ENCODE measurements at regions not wholly inside any gene's neighbourhood (a gene's known extent, or its start where the extent isn't known, plus 50 kb on each side); places are given as distances from the start of the nearest gene placed in this dataset.

DNA sequence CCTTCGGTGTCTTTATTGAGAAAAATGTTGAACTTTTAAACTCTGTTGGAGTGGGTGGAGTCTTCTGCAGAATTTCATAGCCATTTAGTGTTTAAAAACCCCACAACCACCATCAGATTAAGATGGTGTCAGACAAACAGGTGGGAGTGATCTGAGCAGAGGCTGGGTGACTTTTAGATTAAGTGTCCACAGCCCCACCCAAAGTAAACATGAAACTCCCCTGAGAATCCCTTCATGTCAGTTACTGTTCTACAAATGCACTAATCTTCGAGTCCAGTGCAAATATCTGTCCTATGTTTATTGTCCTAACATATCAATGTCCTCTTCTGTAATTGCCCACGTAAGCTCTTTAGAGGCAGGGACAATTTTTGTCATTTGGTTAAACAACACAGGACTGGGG is 175.6 kb upstream of the RBPJ start:
- ChIA-PET CTCF (no interaction called here), POLR2A (no interaction called here)
- no peak overlapping the region for H3K27ac ChIP-seq
- ATAC-seq (no peak), FAIRE-seq (no peak), DNase-seq (ENCODE audit: low read depth in 1 of 2, low spot score in 1 of 2) (no peak)
- 2% methylated on average over 3 of the region's 3 CpGs for WGBS (ENCODE audit: missing lambda C conversion rate)
- no peaks in the 10 kb centered on the region for H3K4me1 ChIP-seq
- TF ChIP-seq, protein P1, sequence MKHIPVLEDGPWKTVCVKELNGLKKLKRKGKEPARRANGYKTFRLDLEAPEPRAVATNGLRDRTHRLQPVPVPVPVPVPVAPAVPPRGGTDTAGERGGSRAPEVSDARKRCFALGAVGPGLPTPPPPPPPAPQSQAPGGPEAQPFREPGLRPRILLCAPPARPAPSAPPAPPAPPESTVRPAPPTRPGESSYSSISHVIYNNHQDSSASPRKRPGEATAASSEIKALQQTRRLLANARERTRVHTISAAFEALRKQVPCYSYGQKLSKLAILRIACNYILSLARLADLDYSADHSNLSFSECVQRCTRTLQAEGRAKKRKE (CRISPR knock-in tag; IDR thresholded peaks at IDR 0.05; ENCODE audit: low read depth) = no peak
- TF ChIP-seq CHD2 (IDR thresholded peaks at IDR 0.05; ENCODE audit: low read length, partially characterized antibody) = no peak
- no peak for TF ChIP-seq HOXB5 (CRISPR knock-in tag; IDR thresholded peaks at IDR 0.05)
- no peak for TF ChIP-seq HDAC2 (IDR thresholded peaks at IDR 0.05)
- TF ChIP-seq KDM1A (IDR thresholded peaks at IDR 0.05; ENCODE audit: low read depth) = no peak
- TF ChIP-seq JUN (IDR thresholded peaks at IDR 0.05) = no peak
- no peak for TF ChIP-seq EP300 (IDR thresholded peaks at IDR 0.05)
- TF ChIP-seq EHF (CRISPR knock-in tag; IDR thresholded peaks at IDR 0.05) = no peak
- no peak for TF ChIP-seq POLR2AphosphoS2 (conservative IDR thresholded peaks at IDR 0.05; ENCODE audit: low read length)
- H3K4me2 ChIP-seq = 0 out of 3 replicates have a peak overlapping the region, but pooled peaks have one; percentile 8
- no peak overlapping the region for H3K4me3 ChIP-seq
- H3K9me3 ChIP-seq = no peaks in the 10 kb centered on the region

DNA sequence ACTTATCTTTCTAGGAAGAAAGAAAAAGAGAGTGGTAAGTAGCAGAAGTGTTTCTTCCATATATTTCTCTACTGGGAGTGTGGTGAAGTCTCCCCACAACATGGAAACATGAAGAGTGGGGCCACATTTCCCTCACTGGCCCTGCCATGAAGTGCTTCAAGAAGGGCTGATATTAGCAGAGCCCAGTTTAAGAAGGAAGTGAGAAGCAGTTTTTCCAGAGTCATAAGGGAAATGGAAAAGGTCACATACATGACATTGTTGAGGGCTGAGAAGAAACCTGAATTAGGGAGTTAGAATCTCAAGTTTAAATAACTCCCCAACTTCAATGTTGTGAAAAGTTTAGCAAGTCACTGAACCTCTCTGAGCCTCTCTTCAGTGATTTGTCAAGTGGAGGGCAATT is 171.9 kb upstream of the RBPJ start:
- POLR2A ChIA-PET = no interaction called here
- Histone ChIP-seq H3K9me3 (no peaks in the 10 kb centered on the region), H3K4me2 (no peak overlapping the region), H3K4me1 (no peaks in the 10 kb centered on the region), H3K27ac (no peak overlapping the region), H3K4me3 (no peak overlapping the region)
- CTCF ChIA-PET = interaction anchor here (1.5 kb wide), 1 partner anchor 13 kb away, joined by 3 read pairs; no protein-coding TSS in a partner anchor
- ATAC-seq (no peak), FAIRE-seq (no peak), DNase-seq (ENCODE audit: low read depth in 1 of 2, low spot score in 1 of 2) (no peak)
- no peak for TF ChIP-seq SMC3 (IDR thresholded peaks at IDR 0.05)
- no peak for TF ChIP-seq RAD21 (conservative IDR thresholded peaks at IDR 0.05 in 1 of 2, IDR thresholded peaks at IDR 0.05 in 1 of 2)
- TF ChIP-seq ZFP36 (IDR thresholded peaks at IDR 0.05; ENCODE audit: borderline replicate concordance, partially characterized antibody) = no peak
- no peak for TF ChIP-seq PHF8 (IDR thresholded peaks at IDR 0.05; ENCODE audit: borderline replicate concordance, low read depth)

DNA sequence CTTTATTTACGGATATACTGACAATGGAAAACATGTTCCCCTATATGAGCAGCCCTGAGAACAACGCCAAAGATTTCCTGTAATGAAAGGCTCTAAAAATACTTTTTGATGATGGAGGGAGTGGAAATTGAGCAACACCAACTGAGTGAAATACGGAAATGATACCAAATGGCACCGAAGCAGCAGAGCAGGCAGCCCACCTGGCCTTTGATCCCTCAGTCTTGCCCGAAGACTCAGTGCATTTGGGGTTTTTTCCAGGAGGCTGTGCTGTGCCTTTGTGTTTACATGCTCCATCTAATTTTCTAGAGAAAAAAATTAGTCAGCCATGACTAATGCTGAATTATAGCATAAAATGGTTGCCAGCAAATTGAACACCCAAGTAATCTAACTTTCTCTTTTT is 169.9 kb upstream of the RBPJ start:
- DNase-seq (ENCODE audit: low read depth in 1 of 2, low spot score in 1 of 2) (no peak), FAIRE-seq (no peak), ATAC-seq (no peak)
- no peaks in the 10 kb centered on the region for H3K9me3 ChIP-seq
- no peak overlapping the region for H3K4me3 ChIP-seq
- ChIA-PET POLR2A (no interaction called here), CTCF (no interaction called here)
- H3K4me2 ChIP-seq = no peak overlapping the region
- no peak overlapping the region for H3K27ac ChIP-seq
- H3K4me1 ChIP-seq = no peaks in the 10 kb centered on the region
- WGBS (ENCODE audit: missing lambda C conversion rate) = 41% methylated on average over 5 of the region's 5 CpGs
- no peak for TF ChIP-seq EP300 (IDR thresholded peaks at IDR 0.05)
- no peak for TF ChIP-seq FOXS1 (CRISPR knock-in tag; IDR thresholded peaks at IDR 0.05)
- TF ChIP-seq POLR2AphosphoS2 (conservative IDR thresholded peaks at IDR 0.05; ENCODE audit: low read length) = no peak
- TF ChIP-seq HOXB5 (CRISPR knock-in tag; IDR thresholded peaks at IDR 0.05) = no peak
- no peak for TF ChIP-seq HDAC2 (IDR thresholded peaks at IDR 0.05)
- TF ChIP-seq RAD21 (conservative IDR thresholded peaks at IDR 0.05 in 1 of 2, IDR thresholded peaks at IDR 0.05 in 1 of 2) = no peak
- TF ChIP-seq JUN (IDR thresholded peaks at IDR 0.05) = no peak
- TF ChIP-seq, protein P2, sequence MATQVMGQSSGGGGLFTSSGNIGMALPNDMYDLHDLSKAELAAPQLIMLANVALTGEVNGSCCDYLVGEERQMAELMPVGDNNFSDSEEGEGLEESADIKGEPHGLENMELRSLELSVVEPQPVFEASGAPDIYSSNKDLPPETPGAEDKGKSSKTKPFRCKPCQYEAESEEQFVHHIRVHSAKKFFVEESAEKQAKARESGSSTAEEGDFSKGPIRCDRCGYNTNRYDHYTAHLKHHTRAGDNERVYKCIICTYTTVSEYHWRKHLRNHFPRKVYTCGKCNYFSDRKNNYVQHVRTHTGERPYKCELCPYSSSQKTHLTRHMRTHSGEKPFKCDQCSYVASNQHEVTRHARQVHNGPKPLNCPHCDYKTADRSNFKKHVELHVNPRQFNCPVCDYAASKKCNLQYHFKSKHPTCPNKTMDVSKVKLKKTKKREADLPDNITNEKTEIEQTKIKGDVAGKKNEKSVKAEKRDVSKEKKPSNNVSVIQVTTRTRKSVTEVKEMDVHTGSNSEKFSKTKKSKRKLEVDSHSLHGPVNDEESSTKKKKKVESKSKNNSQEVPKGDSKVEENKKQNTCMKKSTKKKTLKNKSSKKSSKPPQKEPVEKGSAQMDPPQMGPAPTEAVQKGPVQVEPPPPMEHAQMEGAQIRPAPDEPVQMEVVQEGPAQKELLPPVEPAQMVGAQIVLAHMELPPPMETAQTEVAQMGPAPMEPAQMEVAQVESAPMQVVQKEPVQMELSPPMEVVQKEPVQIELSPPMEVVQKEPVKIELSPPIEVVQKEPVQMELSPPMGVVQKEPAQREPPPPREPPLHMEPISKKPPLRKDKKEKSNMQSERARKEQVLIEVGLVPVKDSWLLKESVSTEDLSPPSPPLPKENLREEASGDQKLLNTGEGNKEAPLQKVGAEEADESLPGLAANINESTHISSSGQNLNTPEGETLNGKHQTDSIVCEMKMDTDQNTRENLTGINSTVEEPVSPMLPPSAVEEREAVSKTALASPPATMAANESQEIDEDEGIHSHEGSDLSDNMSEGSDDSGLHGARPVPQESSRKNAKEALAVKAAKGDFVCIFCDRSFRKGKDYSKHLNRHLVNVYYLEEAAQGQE (IDR thresholded peaks at IDR 0.05) = no peak
- no peak for TF ChIP-seq MYC (IDR thresholded peaks at IDR 0.05; ENCODE audit: borderline replicate concordance, low read length)
- TF ChIP-seq MAFK (IDR thresholded peaks at IDR 0.05; ENCODE audit: partially characterized antibody) = no peak
- no peak for TF ChIP-seq EHMT2 (IDR thresholded peaks at IDR 0.05; ENCODE audit: low read depth)
- TF ChIP-seq, protein P1 (CRISPR knock-in tag; IDR thresholded peaks at IDR 0.05; ENCODE audit: low read depth) = no peak
- TF ChIP-seq KDM5A (IDR thresholded peaks at IDR 0.05) = no peak
- no peak for TF ChIP-seq FOSB (CRISPR knock-in tag; IDR thresholded peaks at IDR 0.05)
- no peak for TF ChIP-seq KDM1A (IDR thresholded peaks at IDR 0.05; ENCODE audit: low read depth)
